BE2C (cell line): ENCODE measurements at regions not wholly inside any gene's neighbourhood (a gene's known extent, or its start where the extent isn't known, plus 50 kb on each side); places are given as distances from the start of the nearest gene placed in this dataset.

Experiments used
- DNase-seq: peaks from one replicate; pipeline ENCODE4 v3.0.0-alpha.2; 2020
- H3K27me3 ChIP-seq: fragments of 250-450 bp; sonication (Bioruptor Pico); 2 replicates; pipeline ENCODE4 v1.5.1; 2020; ENCODE audit warnings: mild to moderate bottlenecking
- H3K36me3 ChIP-seq: fragments of 250-450 bp; sonication (Bioruptor Pico); 2 replicates; pipeline ENCODE4 v1.5.1; 2020; ENCODE audit warnings: mild to moderate bottlenecking
- H3K4me1 ChIP-seq: fragments of 250-450 bp; sonication (Bioruptor Pico); 2 replicates; pipeline ENCODE4 v1.5.1; 2020
- H3K4me3 ChIP-seq: 2 replicates; pipeline ENCODE4 v1.5.1; 2011; ENCODE audit warnings: low read depth, low read length
- H3K9me3 ChIP-seq: fragments of 250-450 bp; sonication (Bioruptor Pico); 2 replicates; pipeline ENCODE4 v1.5.1; 2020
- TF ChIP-seq, protein P1 (sequence below): IDR thresholded peaks from 2 replicates; pipeline ENCODE4 v1.5.1; 2012; ENCODE audit warnings: mild to moderate bottlenecking, low read depth, low read length

DNA sequence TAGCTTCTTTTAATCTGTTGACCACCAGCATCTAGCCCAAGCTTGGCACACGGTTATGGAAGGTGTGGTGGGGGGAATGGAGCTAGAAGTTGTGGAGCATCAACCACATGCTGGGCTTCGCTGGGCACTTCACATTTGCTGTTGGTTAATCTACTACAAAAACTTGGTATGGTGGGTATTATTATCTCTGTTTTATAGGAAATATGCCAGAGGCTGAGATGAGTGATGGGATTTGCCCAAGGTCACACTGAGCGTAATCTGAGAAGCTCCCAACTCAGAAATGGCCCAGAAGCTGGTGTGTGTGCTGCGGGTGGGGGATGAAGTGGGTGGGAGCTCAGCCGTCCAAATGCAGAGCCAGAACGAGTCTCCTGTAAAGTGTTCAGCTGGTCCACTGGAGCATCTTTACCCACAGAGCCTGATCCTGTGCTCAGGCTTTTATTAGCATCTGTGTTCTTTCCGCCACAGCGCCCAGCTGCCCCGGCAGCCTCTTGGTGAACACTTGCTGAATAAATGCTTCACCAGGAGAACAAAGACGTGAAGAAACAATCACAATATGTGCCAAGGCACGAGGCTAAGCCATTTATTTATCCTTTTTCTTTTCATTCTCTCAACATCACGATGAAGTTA, 98.6 kb upstream of the JUN start:
- H3K4me3 ChIP-seq = no peak overlapping the region
- H3K27me3 ChIP-seq = no peaks in the 10 kb centered on the region
- DNase-seq = no peak
- TF ChIP-seq, protein P1, sequence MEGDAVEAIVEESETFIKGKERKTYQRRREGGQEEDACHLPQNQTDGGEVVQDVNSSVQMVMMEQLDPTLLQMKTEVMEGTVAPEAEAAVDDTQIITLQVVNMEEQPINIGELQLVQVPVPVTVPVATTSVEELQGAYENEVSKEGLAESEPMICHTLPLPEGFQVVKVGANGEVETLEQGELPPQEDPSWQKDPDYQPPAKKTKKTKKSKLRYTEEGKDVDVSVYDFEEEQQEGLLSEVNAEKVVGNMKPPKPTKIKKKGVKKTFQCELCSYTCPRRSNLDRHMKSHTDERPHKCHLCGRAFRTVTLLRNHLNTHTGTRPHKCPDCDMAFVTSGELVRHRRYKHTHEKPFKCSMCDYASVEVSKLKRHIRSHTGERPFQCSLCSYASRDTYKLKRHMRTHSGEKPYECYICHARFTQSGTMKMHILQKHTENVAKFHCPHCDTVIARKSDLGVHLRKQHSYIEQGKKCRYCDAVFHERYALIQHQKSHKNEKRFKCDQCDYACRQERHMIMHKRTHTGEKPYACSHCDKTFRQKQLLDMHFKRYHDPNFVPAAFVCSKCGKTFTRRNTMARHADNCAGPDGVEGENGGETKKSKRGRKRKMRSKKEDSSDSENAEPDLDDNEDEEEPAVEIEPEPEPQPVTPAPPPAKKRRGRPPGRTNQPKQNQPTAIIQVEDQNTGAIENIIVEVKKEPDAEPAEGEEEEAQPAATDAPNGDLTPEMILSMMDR = no peak
- H3K9me3 ChIP-seq = no peaks in the 10 kb centered on the region
- H3K36me3 ChIP-seq = no peaks in the 10 kb centered on the region
- no peaks in the 10 kb centered on the region for H3K4me1 ChIP-seq

DNA sequence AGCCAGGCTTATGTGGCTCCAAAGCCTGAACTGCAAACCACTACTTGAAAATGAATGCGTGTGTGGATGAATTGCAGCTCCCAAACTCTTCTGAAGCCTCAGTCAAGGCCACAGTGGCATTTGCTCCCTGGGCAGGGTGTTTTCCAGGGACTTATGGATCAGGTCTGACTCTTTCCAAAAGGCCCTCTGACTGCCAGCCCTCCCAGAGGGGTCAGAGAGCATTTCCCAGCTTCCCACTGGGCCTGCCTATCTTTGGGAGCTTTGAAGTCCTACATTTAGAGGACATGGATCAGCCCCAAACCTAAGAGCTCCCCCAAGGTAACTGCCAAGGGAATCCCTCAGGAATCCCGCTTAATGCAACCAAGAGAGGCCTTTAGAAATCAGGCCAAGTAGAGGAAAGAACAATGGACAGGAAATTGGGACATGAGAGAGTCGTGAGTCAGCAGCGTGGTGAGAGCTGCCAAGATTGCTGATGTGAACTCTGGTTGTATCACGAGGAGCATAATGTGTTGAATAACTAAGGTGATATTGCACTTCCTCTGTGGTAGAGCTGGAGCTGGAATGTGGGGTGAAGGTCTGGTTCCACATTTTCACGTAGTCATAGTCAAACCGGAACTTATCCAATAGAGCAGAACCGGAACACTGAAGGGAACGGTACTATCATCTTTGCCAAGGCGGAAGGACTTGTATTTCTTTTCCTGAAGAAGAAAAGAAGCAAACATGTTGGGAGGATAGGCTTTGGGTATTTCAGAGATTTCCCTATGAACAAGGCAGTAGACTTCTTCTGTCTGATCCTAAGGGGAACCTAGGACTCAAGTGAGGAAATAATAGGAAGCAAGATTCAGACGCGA, 99.4 kb upstream of the JUN start:
- no peaks in the 10 kb centered on the region for H3K36me3 ChIP-seq

DNA sequence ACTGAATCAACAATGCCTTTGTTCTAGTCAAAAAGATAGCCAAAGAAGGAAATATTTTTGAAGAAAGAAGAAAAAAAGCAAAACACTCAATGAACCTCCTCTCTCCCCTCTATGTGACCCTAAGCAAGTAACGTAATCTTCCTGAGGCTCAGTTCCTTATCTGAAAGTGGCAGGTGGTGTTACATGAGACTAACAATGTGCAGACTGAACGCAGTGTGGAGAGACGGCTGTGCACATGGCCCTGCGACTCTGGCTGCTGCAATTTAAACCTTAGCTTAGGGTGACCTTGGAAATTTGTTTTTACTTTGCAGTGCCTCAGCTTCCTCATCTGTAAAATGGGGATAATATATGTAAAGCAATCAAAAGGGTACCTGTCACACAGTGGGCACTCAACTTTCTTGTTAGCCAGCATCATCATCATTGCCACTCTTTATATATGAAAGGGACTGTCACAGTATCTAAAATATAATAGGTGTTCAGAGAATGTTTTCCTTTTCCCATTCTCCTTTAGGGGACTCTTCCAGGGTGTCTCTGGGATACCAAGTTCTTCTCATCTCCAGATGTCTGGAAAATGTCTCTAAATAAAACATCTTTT, 100.1 kb upstream of the JUN start:
- DNase-seq = no peak
- H3K27me3 ChIP-seq = no peaks in the 10 kb centered on the region
- no peaks in the 10 kb centered on the region for H3K4me1 ChIP-seq
- no peaks in the 10 kb centered on the region for H3K36me3 ChIP-seq
- H3K4me3 ChIP-seq = no peak overlapping the region
- TF ChIP-seq, protein P1 = no peak
- no peaks in the 10 kb centered on the region for H3K9me3 ChIP-seq

More for the DNA sequence above, 99.4 kb upstream of the JUN start:
- no peak for DNase-seq
- Histone ChIP-seq H3K4me3 (no peak overlapping the region), H3K27me3 (no peaks in the 10 kb centered on the region), H3K4me1 (no peaks in the 10 kb centered on the region), H3K9me3 (no peaks in the 10 kb centered on the region)
- TF ChIP-seq, protein P1 = no peak

DNA sequence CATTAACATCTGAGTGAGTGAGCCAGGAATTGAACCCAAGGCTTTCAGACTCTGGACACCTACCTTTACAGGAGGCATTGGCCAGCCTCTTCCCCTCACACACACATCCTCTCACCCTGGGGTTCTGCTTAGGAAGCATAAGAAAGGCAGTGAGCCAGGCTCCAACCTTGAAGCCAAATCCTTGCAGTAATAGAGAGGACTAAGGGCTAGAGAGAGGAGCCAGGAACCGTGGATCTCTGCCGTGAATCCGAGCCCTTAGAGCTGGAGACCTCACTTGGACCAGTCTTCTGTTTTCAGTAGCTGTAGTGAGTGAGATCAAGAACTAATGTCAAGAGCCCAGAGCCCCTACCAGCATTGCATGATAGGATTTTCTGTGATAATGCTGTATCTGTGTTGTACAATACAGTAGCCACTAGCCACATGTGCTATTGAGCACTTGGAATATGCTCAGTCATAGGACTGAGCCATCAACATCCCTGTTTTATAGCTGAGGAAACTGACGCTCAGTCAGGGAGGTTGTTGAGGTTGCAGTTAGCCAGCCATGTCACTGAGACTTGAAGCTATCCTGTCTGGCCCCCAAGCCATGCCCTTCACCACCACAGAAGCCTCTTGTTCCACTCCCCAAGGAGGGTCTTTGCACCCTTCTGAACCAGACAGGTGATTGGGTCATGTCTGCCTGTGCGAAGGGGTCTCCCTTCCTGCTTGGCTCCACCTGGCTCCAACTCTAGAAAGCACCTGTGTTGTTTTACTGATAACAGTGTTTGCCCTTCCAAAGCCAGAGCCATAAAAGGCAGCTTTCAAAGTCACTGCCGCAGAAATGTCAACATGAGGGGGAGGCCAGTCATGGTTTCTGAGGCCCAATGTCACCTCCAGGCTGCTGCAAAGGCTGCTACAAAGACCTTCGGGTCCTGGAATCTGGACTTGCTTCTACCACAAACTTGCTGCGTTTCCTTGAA, 101.1 kb upstream of the JUN start:
- H3K36me3 ChIP-seq = no peaks in the 10 kb centered on the region
- no peaks in the 10 kb centered on the region for H3K27me3 ChIP-seq
- TF ChIP-seq, protein P1 = no peak
- H3K9me3 ChIP-seq = no peaks in the 10 kb centered on the region
- no peak for DNase-seq
- H3K4me3 ChIP-seq = no peak overlapping the region
- no peaks in the 10 kb centered on the region for H3K4me1 ChIP-seq

DNA sequence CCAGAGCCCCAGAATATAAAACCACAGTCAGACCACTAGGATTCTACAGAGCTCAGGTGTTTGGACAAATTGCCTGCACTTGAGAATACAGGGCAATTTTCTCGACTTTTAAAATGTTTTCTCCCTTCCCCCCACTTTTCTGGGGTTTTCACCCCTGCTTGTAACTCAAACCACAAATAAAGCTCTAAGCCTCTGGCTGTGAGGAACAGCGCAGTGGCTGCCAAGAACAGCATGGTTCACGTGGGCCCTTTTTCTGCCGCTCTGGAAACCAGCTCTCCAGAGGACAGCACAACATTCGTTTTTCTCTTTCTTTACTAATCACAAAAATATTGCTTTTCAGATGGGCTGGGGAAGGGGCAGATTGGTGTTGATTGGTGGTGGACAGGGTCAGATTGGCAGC, 102.2 kb upstream of the JUN start:
- Histone ChIP-seq H3K4me1 (no peaks in the 10 kb centered on the region), H3K27me3 (no peaks in the 10 kb centered on the region), H3K4me3 (no peak overlapping the region), H3K9me3 (no peaks in the 10 kb centered on the region), H3K36me3 (no peaks in the 10 kb centered on the region)
- TF ChIP-seq, protein P1 = no peak
- no peak for DNase-seq
